ENCODE measurements at regions not wholly inside any gene's neighbourhood (a gene's known extent, or its start where the extent isn't known, plus 50 kb on each side); places are given as distances from the start of the nearest gene placed in this dataset.

DNA sequence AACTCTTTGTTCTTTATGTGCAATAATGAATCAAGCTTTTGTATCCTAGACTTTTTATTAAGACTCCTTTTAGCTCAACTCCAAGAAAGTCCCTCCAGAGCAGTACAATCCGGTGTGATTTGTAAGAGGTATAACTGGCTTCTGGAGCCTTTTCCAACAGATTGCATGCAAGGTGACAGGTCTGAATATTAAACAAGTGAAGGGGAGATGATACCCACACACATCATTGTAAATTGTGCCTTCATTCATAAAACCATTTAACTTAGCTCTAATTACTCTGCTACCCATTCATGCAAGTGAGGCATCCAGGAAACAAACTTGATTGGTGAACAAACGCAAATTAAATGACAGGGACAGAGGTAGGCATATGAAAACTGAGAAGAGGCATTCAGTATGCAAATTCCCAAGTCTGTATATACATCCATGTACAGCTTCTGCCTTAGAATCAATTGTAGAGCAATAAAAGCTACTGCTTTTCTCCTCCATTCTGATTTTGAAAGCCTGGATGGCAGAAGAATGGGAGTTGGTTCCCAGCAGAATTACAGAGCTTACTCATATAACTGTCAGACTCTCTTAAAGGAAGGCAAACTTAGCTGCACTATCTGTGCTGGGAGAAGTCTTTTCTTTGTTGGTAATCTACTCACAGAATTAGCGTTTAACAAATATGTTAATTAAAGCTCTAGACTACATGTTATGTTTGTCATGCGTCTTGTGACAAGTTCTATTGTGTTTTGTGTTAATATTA, 261.0 kb upstream of the CDH6 start:
- DNase-seq (ENCODE audit: low spot score): no peak
- TF ChIP-seq, protein P1, sequence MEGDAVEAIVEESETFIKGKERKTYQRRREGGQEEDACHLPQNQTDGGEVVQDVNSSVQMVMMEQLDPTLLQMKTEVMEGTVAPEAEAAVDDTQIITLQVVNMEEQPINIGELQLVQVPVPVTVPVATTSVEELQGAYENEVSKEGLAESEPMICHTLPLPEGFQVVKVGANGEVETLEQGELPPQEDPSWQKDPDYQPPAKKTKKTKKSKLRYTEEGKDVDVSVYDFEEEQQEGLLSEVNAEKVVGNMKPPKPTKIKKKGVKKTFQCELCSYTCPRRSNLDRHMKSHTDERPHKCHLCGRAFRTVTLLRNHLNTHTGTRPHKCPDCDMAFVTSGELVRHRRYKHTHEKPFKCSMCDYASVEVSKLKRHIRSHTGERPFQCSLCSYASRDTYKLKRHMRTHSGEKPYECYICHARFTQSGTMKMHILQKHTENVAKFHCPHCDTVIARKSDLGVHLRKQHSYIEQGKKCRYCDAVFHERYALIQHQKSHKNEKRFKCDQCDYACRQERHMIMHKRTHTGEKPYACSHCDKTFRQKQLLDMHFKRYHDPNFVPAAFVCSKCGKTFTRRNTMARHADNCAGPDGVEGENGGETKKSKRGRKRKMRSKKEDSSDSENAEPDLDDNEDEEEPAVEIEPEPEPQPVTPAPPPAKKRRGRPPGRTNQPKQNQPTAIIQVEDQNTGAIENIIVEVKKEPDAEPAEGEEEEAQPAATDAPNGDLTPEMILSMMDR (IDR thresholded peaks at IDR 0.05): no peak
- ATAC-seq (ENCODE audit: low FRiP score): no peak

DNA sequence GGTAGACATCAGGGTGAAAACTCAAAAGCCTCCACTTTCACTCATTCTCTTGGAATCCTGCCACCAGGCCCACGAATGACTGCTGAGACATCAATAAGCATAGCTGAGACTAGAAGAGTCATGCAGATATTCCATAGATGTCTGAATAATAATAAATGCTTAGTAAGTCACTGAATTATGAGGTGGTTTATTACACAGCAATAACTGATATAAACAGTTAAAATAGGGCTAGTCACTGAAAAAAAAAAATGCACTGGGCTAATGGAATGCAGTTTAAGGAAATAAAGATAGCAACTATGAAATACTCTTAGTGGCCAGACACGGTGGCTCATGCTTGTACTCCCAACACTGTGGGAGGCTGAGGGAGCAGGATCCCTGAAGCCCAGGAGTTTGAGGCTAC, 262.8 kb upstream of the CDH6 start:
- ATAC-seq (ENCODE audit: low FRiP score): no peak
- DNase-seq (ENCODE audit: low spot score): no peak
- TF ChIP-seq, protein P1 (IDR thresholded peaks at IDR 0.05): no peak

DNA sequence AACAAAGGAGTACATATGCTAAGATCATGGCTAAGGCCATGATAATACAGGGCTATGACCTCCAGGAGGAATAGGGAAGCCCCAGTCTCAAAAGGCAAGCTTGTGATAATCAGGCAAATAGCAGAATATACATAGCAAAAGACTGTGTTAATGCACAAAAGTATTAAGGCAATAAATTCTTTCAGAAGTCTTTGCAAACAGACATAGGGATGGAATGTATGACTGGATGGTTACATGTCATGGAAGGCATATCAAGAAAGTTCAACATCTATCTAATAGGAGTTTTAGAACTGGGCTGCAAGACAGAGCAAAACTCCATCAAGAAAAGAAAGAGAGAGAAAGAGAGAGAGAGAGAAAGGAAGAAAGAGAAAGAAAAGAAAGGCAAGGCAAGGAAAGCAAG, 264.5 kb upstream of the CDH6 start:
- DNase-seq (ENCODE audit: low spot score) (no peak), ATAC-seq (ENCODE audit: low FRiP score) (no peak)
- TF ChIP-seq, protein P1 (IDR thresholded peaks at IDR 0.05): no peak

DNA sequence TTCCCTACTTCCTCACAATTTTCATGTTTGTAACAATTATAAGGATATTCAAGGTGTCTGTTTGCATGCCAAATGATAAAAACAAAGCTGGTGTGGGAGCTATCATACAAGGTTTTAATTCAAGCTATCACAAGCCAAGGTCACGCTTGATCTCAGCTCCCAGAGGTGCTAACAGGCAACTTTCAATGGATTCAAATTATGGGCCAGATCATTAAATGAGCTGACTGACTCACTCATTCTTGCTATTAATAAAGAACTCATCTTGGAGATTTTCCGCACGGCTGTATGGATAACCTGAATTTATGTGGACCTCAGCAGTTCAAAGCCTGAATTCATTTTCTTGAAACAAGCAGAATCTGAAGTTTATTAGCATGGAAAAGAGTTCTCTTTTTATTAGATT, 267.3 kb upstream of the CDH6 start:
- no peak for DNase-seq (ENCODE audit: low spot score)
- TF ChIP-seq, protein P1 (IDR thresholded peaks at IDR 0.05): no peak
- no peak for ATAC-seq (ENCODE audit: low FRiP score)

DNA sequence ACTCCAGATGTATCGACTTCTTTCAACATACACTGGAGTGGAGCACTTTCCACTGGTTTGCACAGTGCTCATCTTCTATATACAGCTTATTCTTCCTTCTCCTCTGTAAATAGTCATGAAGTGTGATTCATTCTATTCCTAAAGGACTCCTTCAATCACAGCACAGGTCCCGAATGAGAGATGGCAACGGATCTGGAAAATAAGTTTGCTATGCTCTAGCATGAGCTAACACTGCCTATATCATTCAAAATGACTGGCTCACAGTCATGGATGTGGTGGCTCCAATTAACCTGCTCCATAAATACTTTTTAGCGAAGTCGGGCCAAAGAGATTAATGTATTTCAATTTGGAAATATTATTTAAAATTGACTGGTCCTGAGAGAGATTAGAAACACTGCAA, 272.1 kb upstream of the CDH6 start:
- TF ChIP-seq, protein P1 (IDR thresholded peaks at IDR 0.05): no peak
- ATAC-seq (ENCODE audit: low FRiP score) (no peak), DNase-seq (ENCODE audit: low spot score) (no peak)

DNA sequence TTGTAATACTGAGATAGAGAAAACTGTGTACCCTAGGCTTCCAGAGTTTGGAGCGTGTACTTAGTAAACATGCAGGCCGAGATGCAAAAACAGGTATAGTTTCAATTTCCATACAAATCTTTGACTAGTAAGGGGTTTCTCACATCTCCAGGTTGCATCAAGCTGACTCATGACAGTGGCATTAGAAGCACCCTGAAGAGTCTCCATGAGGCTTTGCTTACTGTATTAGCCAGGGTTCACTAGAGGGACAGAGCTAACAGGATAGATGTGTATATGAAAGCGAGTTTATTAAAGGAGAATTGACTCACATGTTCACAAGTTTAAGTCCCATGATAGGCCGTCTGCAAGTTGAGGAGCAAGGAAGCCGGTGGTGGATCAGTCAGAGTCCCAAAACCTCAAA, 275.3 kb upstream of the CDH6 start:
- DNase-seq (ENCODE audit: low spot score): no peak
- TF ChIP-seq, protein P1 (IDR thresholded peaks at IDR 0.05): no peak
- no peak for ATAC-seq (ENCODE audit: low FRiP score)

DNA sequence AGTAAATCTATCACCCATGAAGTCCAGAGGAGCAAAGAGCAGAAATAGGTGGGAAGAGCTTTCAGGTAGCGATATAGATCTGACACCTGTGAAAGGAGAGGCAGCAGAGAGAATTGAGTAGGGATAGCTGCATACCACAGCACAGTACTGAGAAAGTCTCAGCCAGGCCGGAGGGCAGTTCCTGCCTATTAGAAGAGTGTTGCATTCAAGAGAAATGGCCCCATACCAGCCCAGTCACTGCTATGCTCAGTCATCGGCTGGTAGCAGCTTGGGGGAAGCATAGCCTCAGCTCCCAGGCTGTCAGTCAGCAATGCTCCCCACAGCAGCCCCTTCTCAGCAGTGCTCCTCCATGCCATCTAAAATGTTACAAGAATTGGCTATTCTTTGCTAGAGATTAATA, 285.1 kb upstream of the CDH6 start:
- TF ChIP-seq, protein P1 (IDR thresholded peaks at IDR 0.05): no peak
- no peak for DNase-seq (ENCODE audit: low spot score)
- ATAC-seq (ENCODE audit: low FRiP score): no peak
